Sigmoid colon (tissue), 6 donors: ENCODE measurements at regions not wholly inside any gene's neighbourhood (a gene's known extent, or its start where the extent isn't known, plus 50 kb on each side); places are given as distances from the start of the nearest gene placed in this dataset.

Source experiments
- DNase-seq: peaks from one replicate; pipeline ENCODE4 v3.0.0-alpha.2; 2019
- H3K27ac ChIP-seq, 4 donors: fragments of 200-600 bp; sonication (generic); one replicate each; pipeline ENCODE4 v1.5.1; 2016 to 2019; ENCODE audit warnings: mild to moderate bottlenecking in 1 of 4
- H3K27me3 ChIP-seq, 3 donors: fragments of 200-600 bp; sonication (generic); one replicate each; pipeline ENCODE4 v1.5.1; 2019; ENCODE audit warnings: mild to moderate bottlenecking in 1 of 3
- H3K36me3 ChIP-seq, 4 donors: fragments of 200-600 bp; sonication (generic); one replicate each; pipeline ENCODE4 v1.5.1; 2016 to 2019
- H3K4me1 ChIP-seq, 4 donors: fragments of 200-600 bp; sonication (generic); one replicate each; pipeline ENCODE4 v1.5.1; 2017 to 2019
- H3K4me3 ChIP-seq, 4 donors: fragments of 200-600 bp; sonication (generic); one replicate each; pipeline ENCODE4 v1.5.1; 2017 to 2019; ENCODE audit warnings: mild to moderate bottlenecking in 2 of 4, moderate library complexity in 1 of 4
- H3K9me3 ChIP-seq, 4 donors: fragments of 200-600 bp in 3 of 4; sonication (generic) in 3 of 4; one replicate each; pipeline versions ENCODE4 v1.5.1 to v1.6.1; 2013 to 2019
- EP300 ChIP-seq, 4 donors: sonication (generic); formaldehyde crosslinking; IDR thresholded peaks; one replicate each; pipeline ENCODE4 v1.6.1; 2017; ENCODE audit warnings: antibody characterized with exemption in 4 of 4
- POLR2A ChIP-seq, 2 donors: fragments of 450-650 bp; IDR thresholded peaks; one replicate each; pipeline ENCODE4 v1.6.1; 2016; ENCODE audit warnings: antibody characterized with exemption in 2 of 2, mild to moderate bottlenecking in 2 of 2, moderate library complexity in 2 of 2
- POLR2AphosphoS5 ChIP-seq, 4 donors: sonication (generic); formaldehyde crosslinking; IDR thresholded peaks; one replicate each; pipeline ENCODE4 v1.6.1; 2017; ENCODE audit warnings: antibody characterized with exemption in 4 of 4
- whole genome bisulfite sequencing, 2 donors: extraction: QIAGEN DNeasy Blood & Tissue Kit; methylation state at CpG; one replicate each; pipeline ENCODE4 v1.1.7; 2013; 5-methylcytosine and 5-hydroxymethylcytosine counted together
- intact Hi-C: fragments of 100-400 bp; cut with DNase I; formaldehyde crosslinking; loops from one replicate; pipeline ENCODE4 v1.15.1; 2023
- TF ChIP-seq, protein P1 (sequence below), 4 experiments: fragments of 450-650 bp in 3 of 4; fragments of 200-600 bp in 1 of 4; IDR thresholded peaks; one replicate each; pipeline ENCODE4 v1.5.1; 2016 to 2019; ENCODE audit warnings: antibody characterized with exemption in 4 of 4, mild to moderate bottlenecking in 3 of 4, moderate library complexity in 2 of 4
- donor health status: healthy with polysubstance abuse.
- donor health status: healthy.

DNA sequence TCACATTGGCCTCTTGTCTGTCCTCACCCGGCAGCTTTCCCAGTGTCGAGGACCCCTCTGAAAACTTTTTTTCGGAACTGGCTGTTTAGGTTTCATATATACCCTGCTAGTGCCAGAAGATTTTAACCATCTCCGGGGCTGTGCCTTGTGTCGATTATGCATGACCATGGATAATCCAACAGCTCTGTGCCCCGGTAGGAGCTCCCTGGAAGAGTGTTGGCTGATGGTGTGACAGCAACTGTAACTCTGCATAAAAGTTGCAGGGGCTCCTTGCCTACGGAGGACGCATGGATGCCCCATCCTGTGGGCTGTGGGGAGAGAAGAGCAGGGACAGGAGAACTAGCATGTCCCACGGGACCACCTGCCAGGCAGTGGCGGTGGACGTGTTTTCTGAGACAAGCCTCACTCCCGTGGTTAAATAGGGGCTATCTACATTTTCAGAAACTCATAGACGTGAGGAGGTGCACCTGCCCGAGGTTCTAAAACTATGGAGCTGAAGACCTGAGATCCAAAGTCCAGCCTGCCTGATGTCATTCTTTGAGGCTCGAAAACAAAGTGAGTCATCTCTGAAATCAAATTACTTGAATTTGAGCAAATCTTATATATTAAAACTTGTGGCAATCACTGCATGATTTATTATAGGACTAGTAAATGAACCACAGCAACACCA is 437.2 kb upstream of the HS6ST1 start:
- no peak overlapping the region for H3K4me3 ChIP-seq
- H3K27me3 ChIP-seq = no peaks in the 10 kb centered on the region
- 57 to 66% methylated on average over 15 of the region's 15 CpGs for WGBS, 2 donors
- no peaks in the 10 kb centered on the region for H3K4me1 ChIP-seq
- no peaks in the 10 kb centered on the region for H3K9me3 ChIP-seq
- H3K36me3 ChIP-seq = no peaks in the 10 kb centered on the region
- intact Hi-C loops = no loop called here
- TF ChIP-seq POLR2A (IDR thresholded peaks at IDR 0.05) (no peak), EP300 (IDR thresholded peaks at IDR 0.05) (no peak), POLR2AphosphoS5 (IDR thresholded peaks at IDR 0.05) (no peak)
- TF ChIP-seq, protein P1, sequence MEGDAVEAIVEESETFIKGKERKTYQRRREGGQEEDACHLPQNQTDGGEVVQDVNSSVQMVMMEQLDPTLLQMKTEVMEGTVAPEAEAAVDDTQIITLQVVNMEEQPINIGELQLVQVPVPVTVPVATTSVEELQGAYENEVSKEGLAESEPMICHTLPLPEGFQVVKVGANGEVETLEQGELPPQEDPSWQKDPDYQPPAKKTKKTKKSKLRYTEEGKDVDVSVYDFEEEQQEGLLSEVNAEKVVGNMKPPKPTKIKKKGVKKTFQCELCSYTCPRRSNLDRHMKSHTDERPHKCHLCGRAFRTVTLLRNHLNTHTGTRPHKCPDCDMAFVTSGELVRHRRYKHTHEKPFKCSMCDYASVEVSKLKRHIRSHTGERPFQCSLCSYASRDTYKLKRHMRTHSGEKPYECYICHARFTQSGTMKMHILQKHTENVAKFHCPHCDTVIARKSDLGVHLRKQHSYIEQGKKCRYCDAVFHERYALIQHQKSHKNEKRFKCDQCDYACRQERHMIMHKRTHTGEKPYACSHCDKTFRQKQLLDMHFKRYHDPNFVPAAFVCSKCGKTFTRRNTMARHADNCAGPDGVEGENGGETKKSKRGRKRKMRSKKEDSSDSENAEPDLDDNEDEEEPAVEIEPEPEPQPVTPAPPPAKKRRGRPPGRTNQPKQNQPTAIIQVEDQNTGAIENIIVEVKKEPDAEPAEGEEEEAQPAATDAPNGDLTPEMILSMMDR (IDR thresholded peaks at IDR 0.05) = no peak
- H3K27ac ChIP-seq = no peak overlapping the region
- no peak for DNase-seq

DNA sequence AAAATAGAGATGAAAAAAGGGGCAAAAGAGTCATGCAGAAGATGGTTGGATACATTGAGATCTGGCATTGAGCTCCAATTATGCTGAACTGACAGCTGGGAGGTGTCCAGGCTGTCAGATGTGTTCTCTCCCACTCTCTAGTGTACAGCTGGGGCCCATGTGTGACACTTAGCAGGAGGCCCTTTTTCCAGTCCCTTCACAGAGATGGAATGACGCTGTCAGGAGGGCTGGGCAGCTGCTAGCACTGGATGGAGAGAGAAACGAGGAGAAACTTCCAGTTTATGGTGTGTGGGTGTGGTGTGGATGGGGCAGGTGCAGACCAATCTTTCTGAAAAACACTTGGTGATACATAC is 437.7 kb upstream of the HS6ST1 start:
- Histone ChIP-seq H3K27ac (no peak overlapping the region), H3K4me1 (no peaks in the 10 kb centered on the region), H3K9me3 (no peaks in the 10 kb centered on the region), H3K27me3 (no peaks in the 10 kb centered on the region), H3K4me3 (no peak overlapping the region), H3K36me3 (no peaks in the 10 kb centered on the region)
- 16 to 37% methylated on average over 2 of the region's 2 CpGs for WGBS, 2 donors
- TF ChIP-seq, protein P1 (IDR thresholded peaks at IDR 0.05) = no peak
- TF ChIP-seq POLR2AphosphoS5 (IDR thresholded peaks at IDR 0.05) = peak in 2 of 4 donors; percentile 19 to 29
- intact Hi-C loops = no loop called here
- DNase-seq = no peak

DNA sequence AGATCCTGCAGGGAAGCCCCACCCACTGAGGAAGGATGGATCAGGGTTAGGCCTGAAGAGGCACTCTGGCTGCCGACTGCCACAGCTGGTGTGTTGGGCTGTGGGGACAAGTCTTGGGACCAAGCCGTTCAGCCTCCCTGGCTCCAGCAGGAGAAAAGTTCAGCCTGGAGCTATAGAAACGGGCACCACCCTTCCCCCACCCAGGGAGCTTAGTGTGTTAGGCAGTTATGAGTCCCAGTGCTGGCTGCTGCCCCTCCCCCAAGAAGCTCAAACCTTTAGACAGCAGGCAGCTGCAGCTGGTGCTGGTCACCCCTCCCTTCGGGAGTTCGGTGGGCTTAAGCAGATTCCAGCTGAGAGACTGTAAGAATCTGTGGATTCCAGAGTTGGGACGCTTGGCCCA is 447.1 kb upstream of the HS6ST1 start:
- no peak for TF ChIP-seq POLR2A (IDR thresholded peaks at IDR 0.05)
- no peak for TF ChIP-seq POLR2AphosphoS5 (IDR thresholded peaks at IDR 0.05)
- TF ChIP-seq, protein P1 (IDR thresholded peaks at IDR 0.05) = no peak
- no peak for TF ChIP-seq EP300 (IDR thresholded peaks at IDR 0.05)
- WGBS, 2 donors = 65% methylated on average over 6 of the region's 6 CpGs
- no peaks in the 10 kb centered on the region for H3K27me3 ChIP-seq
- H3K9me3 ChIP-seq = peaks cover 0 to 3% (median 1%) of the 10 kb centered on the region in 4 donors
- H3K27ac ChIP-seq = no peak overlapping the region
- H3K4me1 ChIP-seq = no peaks in the 10 kb centered on the region
- DNase-seq = peak; percentile 34
- intact Hi-C loops = no loop called here
- H3K4me3 ChIP-seq = no peak overlapping the region
- H3K36me3 ChIP-seq = no peaks in the 10 kb centered on the region

DNA sequence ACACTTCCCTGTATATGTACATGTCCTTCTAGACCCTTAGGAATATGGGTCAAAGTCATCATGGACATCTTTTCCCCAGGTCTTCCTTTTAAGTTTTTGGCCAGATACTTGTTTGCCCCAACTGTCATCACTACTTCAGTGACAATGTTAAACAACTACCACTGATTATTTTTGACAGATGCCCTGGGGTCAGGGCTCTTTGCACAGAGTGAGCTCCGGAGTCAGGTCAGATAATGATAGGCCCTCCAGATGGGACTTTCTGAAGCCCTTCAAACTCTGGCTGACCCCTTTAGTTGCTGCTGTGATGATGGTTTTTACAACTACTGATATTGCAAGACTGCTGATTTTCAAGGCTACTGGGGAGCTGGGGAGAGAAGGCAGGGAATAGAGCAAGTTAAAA is 449.4 kb upstream of the HS6ST1 start:
- no peaks in the 10 kb centered on the region for H3K4me1 ChIP-seq
- TF ChIP-seq POLR2A (IDR thresholded peaks at IDR 0.05) = no peak
- TF ChIP-seq POLR2AphosphoS5 (IDR thresholded peaks at IDR 0.05) = no peak
- TF ChIP-seq EP300 (IDR thresholded peaks at IDR 0.05) = no peak
- TF ChIP-seq, protein P1 (IDR thresholded peaks at IDR 0.05) = no peak
- intact Hi-C loops = no loop called here
- DNase-seq = no peak
- WGBS, 2 donors = 61 to 69% methylated on average over 1 of the region's 1 CpG
- peaks cover 0 to 3% (median 0%) of the 10 kb centered on the region in 4 donors for H3K9me3 ChIP-seq
- H3K27me3 ChIP-seq = no peaks in the 10 kb centered on the region
- no peak overlapping the region for H3K27ac ChIP-seq
- no peak overlapping the region for H3K4me3 ChIP-seq
- H3K36me3 ChIP-seq = no peaks in the 10 kb centered on the region
